Dendritic cell treated with granulocyte-macrophage colony-stimulating factor and Interleukin-4, amounts not matched to agents 40 ng/mL and 50 ng/mL, for 4 days (primary cell): ENCODE measurements at regions not wholly inside any gene's neighbourhood (a gene's known extent, or its start where the extent isn't known, plus 50 kb on each side); places are given as distances from the start of the nearest gene placed in this dataset.
"Not testable (repeated sequence)": the region's sequence is repeated elsewhere in the genome, so short reads cannot be mapped to it uniquely, and the experiment has no call there.

Source experiments
- H3K27ac Mint-ChIP-seq: one replicate; pipeline ENCODE4 v1.8.0; 2022; ENCODE audit warnings: mild to moderate bottlenecking, mixed read lengths
- H3K27me3 Mint-ChIP-seq: one replicate; pipeline ENCODE4 v1.8.0; 2022; ENCODE audit warnings: mild to moderate bottlenecking, mixed read lengths
- H3K36me3 Mint-ChIP-seq: one replicate; pipeline ENCODE4 v1.8.0; 2022; ENCODE audit warnings: low read depth, mixed read lengths
- H3K4me1 Mint-ChIP-seq: one replicate; pipeline ENCODE4 v1.8.0; 2022; ENCODE audit warnings: low read depth, mixed read lengths
- H3K4me3 Mint-ChIP-seq: one replicate; pipeline ENCODE4 v1.8.0; 2022; ENCODE audit warnings: mild to moderate bottlenecking, moderate library complexity, mixed read lengths
- H3K9me3 Mint-ChIP-seq: one replicate; pipeline ENCODE4 v1.8.0; 2022; ENCODE audit warnings: mixed read lengths
- intact Hi-C: fragments of 100-400 bp; cut with micrococcal nuclease; formaldehyde crosslinking; loops from one replicate; pipeline ENCODE4 v1.15.0; 2022

GRCh38 chr12:4822572-4822971 is 87.1 kb upstream of the KCNA1 start:
- peaks cover 32% of the 10 kb centered on the region for H3K4me1 Mint-ChIP-seq
- no peak overlapping the region for H3K4me3 Mint-ChIP-seq
- no peaks in the 10 kb centered on the region for H3K36me3 Mint-ChIP-seq
- H3K27me3 Mint-ChIP-seq = peaks cover 10% of the 10 kb centered on the region
- intact Hi-C loops = no loop called here
- H3K9me3 Mint-ChIP-seq = no peaks in the 10 kb centered on the region
- no peak overlapping the region for H3K27ac Mint-ChIP-seq

DNA sequence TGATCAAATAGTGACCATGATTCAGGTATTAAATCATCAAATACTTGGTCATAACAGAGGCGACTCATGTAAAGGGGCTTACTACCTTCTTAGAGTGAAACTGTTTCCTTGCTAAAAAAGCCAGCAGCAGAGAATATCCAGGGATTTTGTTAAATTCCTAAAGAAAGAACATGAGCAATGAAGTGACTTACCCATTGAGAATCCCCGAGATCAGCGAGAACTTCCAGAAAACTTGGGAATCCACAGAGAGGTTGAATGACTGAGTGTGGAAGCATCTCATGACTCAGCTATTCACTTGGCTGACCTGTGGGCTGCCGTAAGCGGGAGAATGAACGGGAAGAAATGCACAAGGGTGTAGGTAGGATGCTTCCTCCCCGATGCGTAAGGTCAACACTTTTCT is 85.3 kb upstream of the KCNA1 start:
- H3K4me1 Mint-ChIP-seq = peaks cover 30% of the 10 kb centered on the region
- intact Hi-C loops = no loop called here
- H3K4me3 Mint-ChIP-seq = no peak overlapping the region

DNA sequence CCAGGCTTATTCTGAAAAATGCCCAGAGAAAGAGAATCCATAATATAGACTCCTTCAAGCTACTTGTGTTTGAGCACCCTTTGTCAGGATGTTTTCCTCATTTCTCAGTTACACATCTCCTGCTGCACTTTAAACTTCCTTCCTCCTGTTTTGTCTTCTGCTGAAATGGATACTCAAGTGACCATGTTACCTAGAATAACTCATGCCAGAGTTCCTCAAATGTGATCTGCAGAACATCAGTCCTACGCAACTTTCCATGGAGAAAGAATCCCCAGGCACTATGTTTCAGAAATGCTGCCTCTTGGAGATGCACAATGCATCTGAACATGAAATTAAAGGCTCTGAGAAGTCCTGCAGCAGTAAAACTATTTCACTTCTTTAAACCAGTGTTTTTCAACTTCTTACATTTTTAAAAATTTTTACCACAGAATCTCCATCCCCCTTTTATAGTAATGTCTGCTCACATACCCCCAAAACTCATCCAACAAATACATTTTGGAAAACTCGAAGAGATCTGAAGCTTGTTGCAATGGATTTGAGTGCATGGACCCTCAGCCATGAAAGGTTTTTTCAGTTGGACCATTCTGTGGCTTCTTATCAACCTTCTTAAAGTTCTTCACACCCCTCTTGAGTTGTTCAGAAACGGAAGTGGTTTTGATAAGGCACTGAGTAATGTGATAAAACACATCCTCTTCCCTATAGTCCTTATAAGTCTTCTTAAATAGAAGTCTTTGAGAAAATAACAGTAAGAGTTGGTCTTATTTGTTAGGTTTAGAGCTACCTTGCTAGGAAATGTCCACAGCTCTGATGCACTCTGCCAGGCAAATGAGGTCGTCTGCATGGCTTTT is 84.5 kb upstream of the KCNA1 start:
- H3K27ac Mint-ChIP-seq = no peak overlapping the region
- no peaks in the 10 kb centered on the region for H3K9me3 Mint-ChIP-seq
- H3K36me3 Mint-ChIP-seq = no peaks in the 10 kb centered on the region
- H3K4me3 Mint-ChIP-seq = no peak overlapping the region
- peaks cover 25% of the 10 kb centered on the region for H3K4me1 Mint-ChIP-seq
- intact Hi-C loops = no loop called here
- H3K27me3 Mint-ChIP-seq = peaks cover 21% of the 10 kb centered on the region

More for the DNA sequence above, 85.3 kb upstream of the KCNA1 start:
- Mint-ChIP-seq H3K36me3 (no peaks in the 10 kb centered on the region), H3K9me3 (no peaks in the 10 kb centered on the region), H3K27me3 (peaks cover 13% of the 10 kb centered on the region), H3K27ac (no peak overlapping the region)

- intact Hi-C loops = no loop called here
- no peaks in the 10 kb centered on the region for H3K36me3 Mint-ChIP-seq
- H3K4me1 Mint-ChIP-seq = peaks cover 17% of the 10 kb centered on the region
- H3K9me3 Mint-ChIP-seq = no peaks in the 10 kb centered on the region
- H3K27me3 Mint-ChIP-seq = peaks cover 25% of the 10 kb centered on the region
- H3K4me3 Mint-ChIP-seq = no peak overlapping the region
- H3K27ac Mint-ChIP-seq = no peak overlapping the region
Measured at GRCh38 chr12:4826909-4827308, 82.8 kb upstream of the KCNA1 start.

DNA sequence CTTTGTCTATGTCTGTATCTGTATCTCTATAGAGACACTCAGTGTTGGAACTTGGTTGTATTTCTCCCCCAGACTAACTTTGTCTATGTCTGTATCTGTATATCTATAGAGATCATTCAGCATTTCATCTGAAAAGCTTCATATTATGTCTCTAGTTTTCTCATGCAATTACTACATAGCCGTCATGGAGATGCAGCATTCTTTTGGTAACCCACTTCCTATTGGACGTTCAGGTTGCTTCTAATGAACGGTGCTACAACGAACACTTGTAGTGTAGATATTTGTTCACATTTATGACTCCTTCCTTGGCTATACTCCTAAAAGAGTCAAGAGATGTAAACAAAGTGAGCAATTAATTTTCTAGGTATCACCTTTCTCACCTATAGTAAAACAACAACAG is 81.5 kb upstream of the KCNA1 start:
- peaks cover 17% of the 10 kb centered on the region for H3K4me1 Mint-ChIP-seq
- H3K4me3 Mint-ChIP-seq = no peak overlapping the region
- peaks cover 25% of the 10 kb centered on the region for H3K27me3 Mint-ChIP-seq
- no peaks in the 10 kb centered on the region for H3K9me3 Mint-ChIP-seq
- intact Hi-C loops = no loop called here
- H3K36me3 Mint-ChIP-seq = no peaks in the 10 kb centered on the region
- H3K27ac Mint-ChIP-seq = no peak overlapping the region

DNA sequence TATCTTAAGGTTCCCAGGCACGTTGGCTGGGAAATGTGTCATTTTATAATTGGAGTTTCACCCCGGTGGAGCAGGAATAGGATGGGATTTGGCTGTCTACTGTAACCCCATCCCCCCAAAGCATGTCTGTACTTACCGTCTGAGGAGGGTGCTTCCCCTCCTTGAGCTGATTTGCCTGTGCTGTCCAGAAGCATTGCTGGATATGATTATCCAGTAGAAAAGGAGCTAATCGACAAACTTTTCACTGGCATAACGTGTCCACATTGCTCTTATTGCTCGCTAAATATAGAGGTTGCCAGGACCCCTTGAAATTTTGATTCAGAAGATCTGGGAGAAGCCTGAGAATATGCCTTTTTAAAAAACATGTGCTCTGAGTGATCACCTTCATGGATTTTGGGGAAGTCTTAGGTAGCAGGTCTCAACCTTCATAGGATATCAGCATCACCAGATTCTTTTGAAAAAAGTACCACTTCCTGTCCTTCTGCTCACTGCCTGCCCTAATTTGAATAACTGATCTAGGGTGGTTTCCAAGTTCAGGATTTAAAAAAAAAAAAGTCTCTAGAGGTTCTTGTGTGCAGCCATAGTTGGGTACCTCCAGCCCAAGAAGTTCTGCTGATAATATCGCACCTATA is 80.4 kb upstream of the KCNA1 start:
- Mint-ChIP-seq H3K4me1 (peaks cover 17% of the 10 kb centered on the region), H3K36me3 (no peaks in the 10 kb centered on the region)
- intact Hi-C loops = no loop called here

DNA sequence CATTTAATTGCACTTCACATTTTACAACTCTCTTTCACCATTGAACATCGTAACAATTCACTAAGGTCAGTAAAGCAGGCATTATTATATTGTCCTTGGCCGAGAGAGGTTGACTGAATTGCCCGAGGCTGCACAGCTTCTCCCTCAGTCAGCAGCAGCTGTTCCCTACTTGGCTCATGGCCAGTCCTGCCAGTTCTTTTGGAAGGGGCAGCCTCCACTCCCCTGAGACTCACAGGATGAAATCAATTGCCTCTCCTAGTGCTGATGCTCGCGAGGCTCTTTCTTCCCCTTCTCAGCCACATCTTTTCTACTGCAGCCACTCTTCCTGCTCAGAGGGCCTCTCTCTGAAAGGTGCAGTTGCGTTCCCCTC is 79.9 kb upstream of the KCNA1 start:
- intact Hi-C loops = no loop called here
- H3K4me3 Mint-ChIP-seq = no peak overlapping the region
- peaks cover 25% of the 10 kb centered on the region for H3K27me3 Mint-ChIP-seq
- H3K36me3 Mint-ChIP-seq = no peaks in the 10 kb centered on the region
- H3K27ac Mint-ChIP-seq = no peak overlapping the region
- H3K4me1 Mint-ChIP-seq = peaks cover 13% of the 10 kb centered on the region
- no peaks in the 10 kb centered on the region for H3K9me3 Mint-ChIP-seq

More for the DNA sequence above, 80.4 kb upstream of the KCNA1 start:
- no peak overlapping the region for H3K4me3 Mint-ChIP-seq
- no peak overlapping the region for H3K27ac Mint-ChIP-seq
- H3K9me3 Mint-ChIP-seq = no peaks in the 10 kb centered on the region
- H3K27me3 Mint-ChIP-seq = peaks cover 25% of the 10 kb centered on the region

GRCh38 chr12:4830556-4831210 is 79.0 kb upstream of the KCNA1 start:
- intact Hi-C loops = no loop called here
- Mint-ChIP-seq H3K27ac (no peak overlapping the region), H3K4me3 (no peak overlapping the region), H3K9me3 (no peaks in the 10 kb centered on the region), H3K27me3 (peaks cover 25% of the 10 kb centered on the region), H3K36me3 (no peaks in the 10 kb centered on the region), H3K4me1 (peaks cover 6% of the 10 kb centered on the region)

GRCh38 chr12:4833053-4833452 is 76.7 kb upstream of the KCNA1 start:
- Mint-ChIP-seq H3K27me3 (peaks cover 21% of the 10 kb centered on the region), H3K27ac (no peak overlapping the region), H3K9me3 (no peaks in the 10 kb centered on the region), H3K36me3 (no peaks in the 10 kb centered on the region), H3K4me1 (no peaks in the 10 kb centered on the region), H3K4me3 (no peak overlapping the region)
- intact Hi-C loops = no loop called here

GRCh38 chr12:4833524-4833923 is 76.2 kb upstream of the KCNA1 start:
- Mint-ChIP-seq H3K4me3 (no peak overlapping the region), H3K27ac (no peak overlapping the region), H3K27me3 (peaks cover 18% of the 10 kb centered on the region), H3K36me3 (no peaks in the 10 kb centered on the region), H3K4me1 (no peaks in the 10 kb centered on the region), H3K9me3 (no peaks in the 10 kb centered on the region)
- intact Hi-C loops = no loop called here

GRCh38 chr12:4842401-4842800 is 67.3 kb upstream of the KCNA1 start:
- H3K4me1 Mint-ChIP-seq, H3K27ac Mint-ChIP-seq, H3K36me3 Mint-ChIP-seq, H3K27me3 Mint-ChIP-seq, H3K4me3 Mint-ChIP-seq, H3K9me3 Mint-ChIP-seq, intact Hi-C loops: not testable (repeated sequence)

- Mint-ChIP-seq H3K27ac (no peak overlapping the region), H3K4me1 (peaks cover 6% of the 10 kb centered on the region), H3K27me3 (peaks cover 3% of the 10 kb centered on the region), H3K36me3 (no peaks in the 10 kb centered on the region), H3K4me3 (no peak overlapping the region), H3K9me3 (peaks cover 6% of the 10 kb centered on the region)
- intact Hi-C loops = no loop called here
Measured at GRCh38 chr12:4843907-4844306, 65.8 kb upstream of the KCNA1 start.

GRCh38 chr12:4847713-4848112 is 62.0 kb upstream of the KCNA1 start:
- Mint-ChIP-seq H3K4me1 (peaks cover 6% of the 10 kb centered on the region), H3K9me3 (peaks cover 1% of the 10 kb centered on the region), H3K27me3 (no peaks in the 10 kb centered on the region), H3K27ac (no peak overlapping the region), H3K4me3 (no peak overlapping the region), H3K36me3 (no peaks in the 10 kb centered on the region)
- intact Hi-C loops = no loop called here

DNA sequence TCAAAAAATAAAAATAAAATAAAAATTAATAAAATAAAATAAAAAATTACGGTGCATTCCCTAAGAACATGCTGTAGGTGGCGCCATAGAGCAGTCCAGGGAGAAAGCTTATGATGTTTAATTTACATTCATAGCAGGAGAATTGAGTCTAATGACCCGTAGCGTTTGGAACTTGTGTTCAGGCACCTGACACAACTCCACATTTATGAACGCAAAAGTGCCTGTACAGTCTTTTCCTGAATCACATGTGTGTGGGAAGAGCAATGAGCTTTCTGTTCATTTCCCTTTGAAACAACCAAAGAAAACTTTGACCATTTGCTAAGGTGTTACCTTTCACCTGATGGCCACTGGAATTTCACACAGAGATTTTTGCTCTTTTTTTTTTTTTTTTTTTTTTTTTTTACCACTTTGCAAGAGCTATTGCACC is 60.6 kb upstream of the KCNA1 start:
- intact Hi-C loops = no loop called here
- Mint-ChIP-seq H3K9me3 (no peaks in the 10 kb centered on the region), H3K4me1 (peaks cover 6% of the 10 kb centered on the region), H3K27ac (no peak overlapping the region), H3K4me3 (no peak overlapping the region), H3K27me3 (peaks cover 3% of the 10 kb centered on the region), H3K36me3 (no peaks in the 10 kb centered on the region)
